ENCODE measurements at regions not wholly inside any gene's neighbourhood (a gene's known extent, or its start where the extent isn't known, plus 50 kb on each side); places are given as distances from the start of the nearest gene placed in this dataset.

GRCh38 chr2:19003554-19003953 is 354.9 kb downstream of the OSR1 start:
- Histone ChIP-seq H3K9me3 (ENCODE audit: insufficient read depth, low read depth, low read length) (no peaks in the 10 kb centered on the region), H3K36me3 (ENCODE audit: insufficient read depth, low read length) (no peaks in the 10 kb centered on the region), H3K4me3 (ENCODE audit: low read length) (no peak overlapping the region), H3K9ac (ENCODE audit: low read depth, low read length) (no peak overlapping the region), H3K27me3 (ENCODE audit: insufficient read depth, low read length) (no peaks in the 10 kb centered on the region), H3K4me1 (ENCODE audit: insufficient read depth, low read length) (no peaks in the 10 kb centered on the region), H3K27ac (ENCODE audit: low read depth, low read length) (no peak overlapping the region)

DNA sequence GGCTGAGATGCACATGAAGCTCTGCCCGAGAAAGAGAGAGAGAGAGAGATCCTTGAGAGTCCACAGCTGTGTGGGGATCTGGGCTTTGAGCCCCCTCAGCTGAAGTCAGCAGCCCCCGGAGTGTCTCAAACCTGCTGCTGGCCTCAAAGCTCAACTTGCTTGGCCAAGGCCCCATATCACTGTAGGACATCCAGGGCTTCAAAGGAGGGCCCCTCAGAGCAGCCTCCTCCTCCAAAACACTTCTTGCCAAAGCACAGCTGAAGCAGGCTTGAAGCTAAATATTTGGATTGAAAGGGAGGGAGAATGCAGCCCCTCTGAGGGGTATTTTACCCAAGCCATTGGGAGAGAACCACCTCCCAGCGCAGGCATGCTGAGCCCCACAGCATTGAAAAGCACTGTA is 357.6 kb downstream of the OSR1 start:
- 92% methylated on average over 3 of the region's 3 CpGs for WGBS
- no peaks in the 10 kb centered on the region for H3K36me3 ChIP-seq (ENCODE audit: insufficient read depth, low read length)
- H3K4me1 ChIP-seq (ENCODE audit: insufficient read depth, low read length) = no peaks in the 10 kb centered on the region
- no peak overlapping the region for H3K9ac ChIP-seq (ENCODE audit: low read depth, low read length)
- no peaks in the 10 kb centered on the region for H3K9me3 ChIP-seq (ENCODE audit: insufficient read depth, low read depth, low read length)
- H3K27ac ChIP-seq (ENCODE audit: low read depth, low read length) = no peak overlapping the region
- no peak overlapping the region for H3K4me3 ChIP-seq (ENCODE audit: low read length)
- H3K27me3 ChIP-seq (ENCODE audit: insufficient read depth, low read length) = no peaks in the 10 kb centered on the region

- 84% methylated on average over 2 of the region's 2 CpGs for WGBS
- H3K4me1 ChIP-seq (ENCODE audit: insufficient read depth, low read length) = no peaks in the 10 kb centered on the region
- H3K9ac ChIP-seq (ENCODE audit: low read depth, low read length) = no peak overlapping the region
- no peaks in the 10 kb centered on the region for H3K36me3 ChIP-seq (ENCODE audit: insufficient read depth, low read length)
- H3K27me3 ChIP-seq (ENCODE audit: insufficient read depth, low read length) = no peaks in the 10 kb centered on the region
- no peaks in the 10 kb centered on the region for H3K9me3 ChIP-seq (ENCODE audit: insufficient read depth, low read depth, low read length)
- H3K27ac ChIP-seq (ENCODE audit: low read depth, low read length) = no peak overlapping the region
- H3K4me3 ChIP-seq (ENCODE audit: low read length) = no peak overlapping the region
Observed at GRCh38 chr2:18999198-18999597, 359.2 kb downstream of the OSR1 start.

- no peak overlapping the region for H3K9ac ChIP-seq (ENCODE audit: low read depth, low read length)
- H3K36me3 ChIP-seq (ENCODE audit: insufficient read depth, low read length) = no peaks in the 10 kb centered on the region
- H3K27me3 ChIP-seq (ENCODE audit: insufficient read depth, low read length) = no peaks in the 10 kb centered on the region
- H3K4me3 ChIP-seq (ENCODE audit: low read length) = no peak overlapping the region
- WGBS = no CpG with 5 or more reads among the region's 1 CpG
- no peaks in the 10 kb centered on the region for H3K9me3 ChIP-seq (ENCODE audit: insufficient read depth, low read depth, low read length)
- no peak overlapping the region for H3K27ac ChIP-seq (ENCODE audit: low read depth, low read length)
- no peaks in the 10 kb centered on the region for H3K4me1 ChIP-seq (ENCODE audit: insufficient read depth, low read length)
Observed at GRCh38 chr2:18998491-18998890, 359.9 kb downstream of the OSR1 start.

DNA sequence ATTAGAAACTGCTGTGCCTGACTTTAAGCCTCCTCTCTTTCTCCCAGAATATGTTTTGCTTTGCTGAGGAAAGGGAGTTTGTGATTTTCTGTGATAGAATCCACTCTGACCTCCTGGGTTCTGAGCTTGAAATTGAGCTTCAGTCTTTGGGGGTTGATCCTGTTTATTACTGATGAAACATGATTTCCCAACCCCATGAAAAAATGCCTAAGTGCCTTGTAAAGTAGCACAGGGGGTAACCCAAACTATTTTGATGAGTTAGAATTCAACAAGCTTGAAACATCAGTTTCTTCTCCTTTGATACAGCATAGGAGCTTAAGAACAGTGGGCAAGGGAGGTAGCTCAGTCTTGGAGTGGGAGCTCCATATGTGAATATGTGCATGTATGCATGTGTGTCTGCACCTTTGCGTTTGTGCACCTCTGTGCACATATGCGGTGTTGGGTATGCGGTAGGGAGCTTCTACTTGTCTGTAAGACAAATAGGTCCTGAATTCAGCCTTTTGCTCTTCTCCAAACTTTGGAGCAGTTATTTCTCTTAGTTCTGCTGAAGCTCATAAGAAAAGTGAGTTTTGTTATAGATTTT is 364.6 kb downstream of the OSR1 start:
- Histone ChIP-seq H3K27me3 (ENCODE audit: insufficient read depth, low read length) (no peaks in the 10 kb centered on the region), H3K9ac (ENCODE audit: low read depth, low read length) (no peak overlapping the region), H3K4me3 (ENCODE audit: low read length) (no peak overlapping the region), H3K9me3 (ENCODE audit: insufficient read depth, low read depth, low read length) (no peaks in the 10 kb centered on the region), H3K27ac (ENCODE audit: low read depth, low read length) (no peak overlapping the region), H3K36me3 (ENCODE audit: insufficient read depth, low read length) (no peaks in the 10 kb centered on the region), H3K4me1 (ENCODE audit: insufficient read depth, low read length) (peaks cover 16% of the 10 kb centered on the region)
- WGBS = 92% methylated on average over 3 of the region's 3 CpGs

- Histone ChIP-seq H3K27me3 (ENCODE audit: insufficient read depth, low read length) (no peaks in the 10 kb centered on the region), H3K36me3 (ENCODE audit: insufficient read depth, low read length) (no peaks in the 10 kb centered on the region), H3K9ac (ENCODE audit: low read depth, low read length) (no peak overlapping the region), H3K27ac (ENCODE audit: low read depth, low read length) (no peak overlapping the region), H3K4me1 (ENCODE audit: insufficient read depth, low read length) (peaks cover 30% of the 10 kb centered on the region), H3K9me3 (ENCODE audit: insufficient read depth, low read depth, low read length) (no peaks in the 10 kb centered on the region), H3K4me3 (ENCODE audit: low read length) (no peak overlapping the region)
- WGBS = 99% methylated on average over 4 of the region's 5 CpGs
Observed at GRCh38 chr2:18991177-18992168, 366.9 kb downstream of the OSR1 start.

GRCh38 chr2:18988631-18989232 is 369.7 kb downstream of the OSR1 start:
- 61% methylated on average over 3 of the region's 3 CpGs for WGBS
- no peak overlapping the region for H3K9ac ChIP-seq (ENCODE audit: low read depth, low read length)

GRCh38 chr2:18987592-18988073 is 370.8 kb downstream of the OSR1 start:
- 84% methylated on average over 4 of the region's 4 CpGs for WGBS
- H3K27ac ChIP-seq (ENCODE audit: low read depth, low read length) = no peak overlapping the region
- H3K36me3 ChIP-seq (ENCODE audit: insufficient read depth, low read length) = no peaks in the 10 kb centered on the region
- H3K4me3 ChIP-seq (ENCODE audit: low read length) = no peak overlapping the region
- no peaks in the 10 kb centered on the region for H3K9me3 ChIP-seq (ENCODE audit: insufficient read depth, low read depth, low read length)
- H3K9ac ChIP-seq (ENCODE audit: low read depth, low read length) = no peak overlapping the region
- H3K27me3 ChIP-seq (ENCODE audit: insufficient read depth, low read length) = no peaks in the 10 kb centered on the region
- peaks cover 30% of the 10 kb centered on the region for H3K4me1 ChIP-seq (ENCODE audit: insufficient read depth, low read length)

More at GRCh38 chr2:18988631-18989232, 369.7 kb downstream of the OSR1 start:
- H3K9me3 ChIP-seq (ENCODE audit: insufficient read depth, low read depth, low read length) = no peaks in the 10 kb centered on the region
- H3K4me1 ChIP-seq (ENCODE audit: insufficient read depth, low read length) = peaks cover 30% of the 10 kb centered on the region
- H3K36me3 ChIP-seq (ENCODE audit: insufficient read depth, low read length) = no peaks in the 10 kb centered on the region
- no peak overlapping the region for H3K4me3 ChIP-seq (ENCODE audit: low read length)
- no peak overlapping the region; the same call in 1 of the 2 replicates for H3K27ac ChIP-seq (ENCODE audit: low read depth, low read length)
- H3K27me3 ChIP-seq (ENCODE audit: insufficient read depth, low read length) = no peaks in the 10 kb centered on the region

DNA sequence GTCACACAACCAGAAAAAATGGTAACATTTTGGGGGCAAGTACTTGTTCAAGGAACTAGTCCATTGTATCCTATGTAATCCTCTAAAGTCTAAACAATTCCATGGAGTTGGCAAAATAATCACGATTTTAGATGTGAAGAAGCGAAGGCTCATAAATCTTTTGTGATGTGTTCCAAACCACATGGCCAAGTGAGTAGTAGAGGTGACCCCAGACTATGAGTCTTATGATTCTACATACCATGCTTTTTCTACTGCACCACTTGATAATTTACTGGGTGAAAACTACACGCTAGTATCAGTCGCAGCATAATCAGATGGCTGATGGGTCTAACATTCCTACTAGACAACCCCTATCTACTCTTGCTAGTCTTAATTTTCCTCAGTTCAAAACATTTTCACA is 371.4 kb downstream of the OSR1 start:
- no peak overlapping the region for H3K27ac ChIP-seq (ENCODE audit: low read depth, low read length)
- no peak overlapping the region for H3K9ac ChIP-seq (ENCODE audit: low read depth, low read length)
- no peaks in the 10 kb centered on the region for H3K36me3 ChIP-seq (ENCODE audit: insufficient read depth, low read length)
- no peaks in the 10 kb centered on the region for H3K27me3 ChIP-seq (ENCODE audit: insufficient read depth, low read length)
- no peaks in the 10 kb centered on the region for H3K9me3 ChIP-seq (ENCODE audit: insufficient read depth, low read depth, low read length)
- H3K4me1 ChIP-seq (ENCODE audit: insufficient read depth, low read length) = peaks cover 30% of the 10 kb centered on the region
- 97% methylated on average over 4 of the region's 4 CpGs for WGBS
- no peak overlapping the region for H3K4me3 ChIP-seq (ENCODE audit: low read length)

GRCh38 chr2:18986046-18986445 is 372.4 kb downstream of the OSR1 start:
- Histone ChIP-seq H3K9me3 (ENCODE audit: insufficient read depth, low read depth, low read length) (no peaks in the 10 kb centered on the region), H3K4me3 (ENCODE audit: low read length) (no peak overlapping the region), H3K27me3 (ENCODE audit: insufficient read depth, low read length) (no peaks in the 10 kb centered on the region), H3K36me3 (ENCODE audit: insufficient read depth, low read length) (no peaks in the 10 kb centered on the region), H3K4me1 (ENCODE audit: insufficient read depth, low read length) (peaks cover 30% of the 10 kb centered on the region), H3K27ac (ENCODE audit: low read depth, low read length) (no peak overlapping the region), H3K9ac (ENCODE audit: low read depth, low read length) (no peak overlapping the region)

DNA sequence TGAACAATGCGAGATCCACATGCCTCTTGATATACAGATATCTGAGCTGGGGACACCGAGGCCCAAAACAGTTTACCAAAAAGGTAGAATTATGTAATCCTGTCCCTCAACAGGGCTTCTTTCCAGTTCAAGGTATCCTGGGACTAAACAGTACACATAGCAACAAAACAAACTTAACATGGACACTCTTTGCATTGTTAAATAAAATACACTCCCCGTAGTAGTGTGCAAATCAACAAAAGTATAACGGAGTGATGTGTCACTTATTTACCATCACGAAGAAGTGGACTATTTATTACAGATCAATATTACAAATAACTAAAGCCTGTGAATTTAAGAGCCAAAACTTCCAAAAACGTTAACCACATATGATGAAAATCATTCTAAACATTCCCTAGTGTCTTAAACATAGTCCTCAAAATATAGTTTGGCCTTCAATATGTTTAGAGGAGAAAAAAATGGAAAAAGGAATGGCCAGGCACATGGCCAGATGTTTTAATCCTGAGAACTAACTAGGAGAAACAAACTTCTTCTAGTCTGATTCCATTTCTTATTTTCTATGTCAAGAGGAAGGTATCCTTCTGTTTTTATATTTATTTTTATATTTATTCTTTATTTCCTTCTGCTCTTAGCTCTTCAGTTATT is 377.5 kb downstream of the OSR1 start:
- no peak overlapping the region for H3K9ac ChIP-seq (ENCODE audit: low read depth, low read length)
- H3K4me1 ChIP-seq (ENCODE audit: insufficient read depth, low read length) = 0 out of 2 replicates have a peak, but pooled peaks cover 2% of the 10 kb centered on the region
- 96% methylated on average over 6 of the region's 6 CpGs for WGBS
- H3K36me3 ChIP-seq (ENCODE audit: insufficient read depth, low read length) = no peaks in the 10 kb centered on the region
- no peaks in the 10 kb centered on the region for H3K27me3 ChIP-seq (ENCODE audit: insufficient read depth, low read length)
- no peak overlapping the region for H3K4me3 ChIP-seq (ENCODE audit: low read length)
- H3K9me3 ChIP-seq (ENCODE audit: insufficient read depth, low read depth, low read length) = no peaks in the 10 kb centered on the region
- no peak overlapping the region for H3K27ac ChIP-seq (ENCODE audit: low read depth, low read length)

Data from HUES64 (cell line).